ENCODE measurements at regions not wholly inside any gene's neighbourhood (a gene's known extent, or its start where the extent isn't known, plus 50 kb on each side); places are given as distances from the start of the nearest gene placed in this dataset.
"Not testable (repeated sequence)": the region's sequence is repeated elsewhere in the genome, so short reads cannot be mapped to it uniquely, and the experiment has no call there.

DNA sequence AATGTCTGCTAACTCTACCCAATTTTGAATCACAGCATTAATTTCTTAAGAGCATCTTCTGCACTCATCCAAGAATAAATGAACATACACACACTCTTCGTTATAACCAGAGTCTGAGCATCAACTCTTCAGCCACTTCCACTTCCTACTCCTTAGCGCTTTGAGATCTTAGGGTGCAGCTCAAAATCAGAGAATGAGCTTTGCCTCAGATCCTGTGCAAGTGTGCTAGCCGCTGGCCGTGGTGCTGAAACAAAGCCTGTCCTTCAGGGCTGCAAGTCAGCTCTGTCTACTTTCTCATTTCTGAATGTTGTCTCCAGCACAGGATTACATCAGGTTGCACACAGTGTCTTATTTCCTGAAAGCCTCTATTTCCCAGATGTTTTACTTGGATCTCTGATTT lies 165.4 kb downstream of the AIPL1 start:
- no peak for DNase-seq (ENCODE audit: insufficient read length, low spot score)
- TF ChIP-seq, protein P1, sequence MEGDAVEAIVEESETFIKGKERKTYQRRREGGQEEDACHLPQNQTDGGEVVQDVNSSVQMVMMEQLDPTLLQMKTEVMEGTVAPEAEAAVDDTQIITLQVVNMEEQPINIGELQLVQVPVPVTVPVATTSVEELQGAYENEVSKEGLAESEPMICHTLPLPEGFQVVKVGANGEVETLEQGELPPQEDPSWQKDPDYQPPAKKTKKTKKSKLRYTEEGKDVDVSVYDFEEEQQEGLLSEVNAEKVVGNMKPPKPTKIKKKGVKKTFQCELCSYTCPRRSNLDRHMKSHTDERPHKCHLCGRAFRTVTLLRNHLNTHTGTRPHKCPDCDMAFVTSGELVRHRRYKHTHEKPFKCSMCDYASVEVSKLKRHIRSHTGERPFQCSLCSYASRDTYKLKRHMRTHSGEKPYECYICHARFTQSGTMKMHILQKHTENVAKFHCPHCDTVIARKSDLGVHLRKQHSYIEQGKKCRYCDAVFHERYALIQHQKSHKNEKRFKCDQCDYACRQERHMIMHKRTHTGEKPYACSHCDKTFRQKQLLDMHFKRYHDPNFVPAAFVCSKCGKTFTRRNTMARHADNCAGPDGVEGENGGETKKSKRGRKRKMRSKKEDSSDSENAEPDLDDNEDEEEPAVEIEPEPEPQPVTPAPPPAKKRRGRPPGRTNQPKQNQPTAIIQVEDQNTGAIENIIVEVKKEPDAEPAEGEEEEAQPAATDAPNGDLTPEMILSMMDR (IDR thresholded peaks at IDR 0.05; ENCODE audit: insufficient read depth, missing control alignments) = no peak
- FAIRE-seq = no peak

DNA sequence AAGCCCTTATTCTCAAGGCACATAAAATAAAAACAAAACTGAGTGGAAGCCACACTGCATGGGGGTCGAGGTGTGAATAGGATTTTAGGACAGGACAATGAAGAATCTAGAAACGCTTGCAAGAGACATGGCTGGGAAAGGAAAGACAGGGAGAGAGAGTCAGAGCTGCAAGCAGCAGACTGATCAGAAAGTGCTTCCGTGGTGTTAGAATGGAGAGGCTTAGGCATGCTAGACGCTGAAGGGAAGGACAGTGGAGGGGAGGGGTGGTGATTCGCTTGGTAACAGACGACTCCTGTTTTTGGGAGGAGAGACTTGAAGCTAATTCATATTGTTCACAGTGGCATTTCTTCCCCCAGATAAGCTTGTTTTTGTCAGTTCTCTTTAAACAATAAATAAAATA lies 173.5 kb downstream of the AIPL1 start:
- FAIRE-seq = no peak
- TF ChIP-seq, protein P1 (IDR thresholded peaks at IDR 0.05; ENCODE audit: insufficient read depth, missing control alignments) = no peak

DNA sequence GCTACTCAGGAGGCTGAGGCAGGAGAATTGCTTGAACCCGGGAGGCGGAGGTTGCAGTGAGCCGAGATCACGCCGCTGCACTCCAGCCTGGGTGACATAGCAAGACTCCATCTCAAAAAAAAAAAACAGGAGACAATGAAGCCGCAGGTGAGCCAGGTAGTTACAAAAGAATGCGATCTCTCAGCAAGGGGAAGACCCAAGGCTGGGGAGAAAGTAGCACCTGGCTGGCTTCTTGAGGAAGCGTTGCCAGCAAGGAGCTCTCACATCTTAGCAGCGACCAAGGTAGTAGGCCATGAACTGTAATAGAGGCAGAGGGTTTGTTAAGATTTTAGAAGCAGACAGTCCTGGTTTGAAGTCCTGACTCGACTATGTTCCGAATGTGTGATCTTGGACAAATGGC lies 175.0 kb downstream of the AIPL1 start:
- TF ChIP-seq, protein P1 (IDR thresholded peaks at IDR 0.05; ENCODE audit: insufficient read depth, missing control alignments) = no peak
- DNase-seq (ENCODE audit: insufficient read length, low spot score) = no peak
- no peak for FAIRE-seq

More for the DNA sequence above, 173.5 kb downstream of the AIPL1 start:
- DNase-seq (ENCODE audit: insufficient read length, low spot score) = no peak

DNA sequence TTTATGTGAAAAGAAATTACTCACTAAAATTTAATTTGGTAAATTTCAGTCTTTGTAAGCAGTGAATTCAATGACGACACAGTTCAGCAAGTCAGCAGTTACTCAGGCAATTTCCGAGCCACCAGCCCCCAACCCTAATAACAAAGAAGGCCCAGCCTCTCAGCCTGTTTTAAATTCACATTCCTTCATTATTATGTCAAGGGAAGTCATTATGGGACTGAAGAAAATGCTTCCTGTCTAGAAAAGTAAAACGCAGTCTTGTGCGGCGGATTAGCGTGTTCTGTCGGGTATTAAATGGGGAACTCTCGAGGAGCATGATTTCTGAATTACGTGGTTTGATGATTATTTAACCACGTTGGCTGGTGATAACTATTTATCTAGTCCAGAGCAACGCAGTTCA lies 177.6 kb downstream of the AIPL1 start:
- TF ChIP-seq, protein P1 (IDR thresholded peaks at IDR 0.05; ENCODE audit: insufficient read depth, missing control alignments) = no peak
- no peak for FAIRE-seq
- no peak for DNase-seq (ENCODE audit: insufficient read length, low spot score)

- TF ChIP-seq, protein P1 (IDR thresholded peaks at IDR 0.05; ENCODE audit: insufficient read depth, missing control alignments) = no peak
- FAIRE-seq = no peak
- DNase-seq (ENCODE audit: insufficient read length, low spot score) = no peak
Measured at GRCh38 chr17:6255322-6255721, 179.6 kb downstream of the AIPL1 start.

DNA sequence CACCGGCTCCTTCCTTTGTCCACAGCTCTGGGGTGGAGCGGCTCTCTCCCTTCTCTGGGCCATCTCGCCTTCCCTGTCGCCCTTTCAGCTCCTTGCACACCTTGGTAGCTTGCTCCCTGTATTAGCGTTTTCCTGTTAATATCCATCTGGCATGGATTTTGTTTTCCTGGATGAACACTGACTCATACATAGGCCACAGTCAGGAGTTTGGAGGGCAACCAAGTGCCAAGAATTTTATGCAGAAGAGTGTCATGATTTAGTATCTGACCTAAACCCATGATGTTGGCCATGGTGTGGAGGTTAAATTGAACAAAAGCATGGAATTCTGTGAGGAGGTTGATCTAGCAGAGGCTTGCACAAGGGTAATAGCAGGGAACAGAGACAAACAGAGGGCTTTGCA lies 180.9 kb downstream of the AIPL1 start:
- no peak for DNase-seq (ENCODE audit: insufficient read length, low spot score)
- TF ChIP-seq, protein P1 (IDR thresholded peaks at IDR 0.05; ENCODE audit: insufficient read depth, missing control alignments) = no peak
- FAIRE-seq = no peak

- DNase-seq (ENCODE audit: insufficient read length, low spot score); FAIRE-seq: not testable (repeated sequence)
Measured at GRCh38 chr17:6251640-6252039, 181.5 kb downstream of the WSCD1 start.

GRCh38 chr17:6249732-6250131 lies 179.6 kb downstream of the WSCD1 start:
- TF ChIP-seq, protein P1 (IDR thresholded peaks at IDR 0.05; ENCODE audit: insufficient read depth, missing control alignments) = no peak
- FAIRE-seq (no peak), DNase-seq (ENCODE audit: insufficient read length, low spot score) (no peak)
